H1 (cell line): ENCODE measurements at regions not wholly inside any gene's neighbourhood (a gene's known extent, or its start where the extent isn't known, plus 50 kb on each side); places are given as distances from the start of the nearest gene placed in this dataset.

Source experiments
- CTCF ChIA-PET: fragments of 300-600 bp; sonication (Branson Sonifier 250); formaldehyde crosslinking; loops from one replicate; lab custom pipeline; 2021; ENCODE audit not compliant: partially characterized antibody; lab: Charles Lee
- POLR2A ChIA-PET: fragments of 300-600 bp; sonication (Branson Sonifier 250); formaldehyde crosslinking; loops from one replicate; lab custom pipeline; 2021; ENCODE audit warnings: inconsistent platforms; ENCODE audit not compliant: partially characterized antibody; lab: Charles Lee
- DNase-seq, 2 experiments: peaks; one replicate each; pipeline versions ENCODE4 v3.0.0 to v3.0.0-alpha.2; 2010 to 2022; ENCODE audit warnings: low spot score in 2 of 2, low read depth in 1 of 2, mixed read lengths in 1 of 2
- FAIRE-seq: peaks from 2 replicates; lab custom pipeline; 2011; peaks lifted over from hg19 to GRCh38; lab: Jason Lieb, UNC
- H2AFZ ChIP-seq: 2 replicates; pipeline ENCODE4 v1.8.1; 2012; ENCODE audit warnings: low read length, inconsistent platforms
- H2AK5ac ChIP-seq: 2 replicates; pipeline ENCODE4 v1.6.1; 2013; ENCODE audit warnings: low read depth, low read length
- H2BK120ac ChIP-seq: replicated peaks from 2 replicates; pipeline ENCODE3; 2013; ENCODE audit warnings: low read depth, low read length, inconsistent platforms
- H2BK12ac ChIP-seq: 2 replicates; pipeline ENCODE4 v1.6.1; 2013; ENCODE audit warnings: low read depth, low read length
- H2BK15ac ChIP-seq: 2 replicates; pipeline ENCODE4 v1.6.1; 2013; ENCODE audit warnings: low read length
- H2BK20ac ChIP-seq: 2 replicates; pipeline ENCODE4 v1.6.1; 2013; ENCODE audit warnings: low read length
- H2BK5ac ChIP-seq: 2 replicates; pipeline ENCODE4 v1.6.1; 2013; ENCODE audit warnings: low read depth, low read length
- H3K14ac ChIP-seq: 2 replicates; pipeline ENCODE4 v1.6.1; 2013; ENCODE audit warnings: inconsistent platforms; ENCODE audit not compliant: insufficient read length
- H3K18ac ChIP-seq: 2 replicates; pipeline ENCODE4 v1.6.1; 2013; ENCODE audit warnings: low read length; ENCODE audit errors: extremely low read depth
- H3K23ac ChIP-seq: 2 replicates; pipeline ENCODE4 v1.6.1; 2013; ENCODE audit warnings: inconsistent platforms; ENCODE audit not compliant: insufficient read length
- H3K23me2 ChIP-seq: 2 replicates; pipeline ENCODE4 v1.6.1; 2013; ENCODE audit warnings: low read depth, low read length
- H3K27ac ChIP-seq: 2 replicates; pipeline ENCODE4 v1.6.1; 2011; ENCODE audit warnings: low read depth, low read length, inconsistent platforms
- H3K27me3 ChIP-seq, 4 experiments: replicated peaks in 1 of 4; 1 replicate in 1 of 4; 2 replicates in 3 of 4; pipeline versions ENCODE4 v1.6.1 to v1.8.1; 2011 to 2013; ENCODE audit warnings: low read length in 3 of 4, mild to moderate bottlenecking in 3 of 4, inconsistent platforms in 2 of 4, mixed read lengths in 2 of 4, moderate library complexity in 1 of 4; ENCODE audit not compliant: control insufficient read depth in 3 of 4, insufficient read depth in 3 of 4; ENCODE audit errors: extremely low read depth in 1 of 4
- H3K36me3 ChIP-seq, 4 experiments: 2 replicates each; pipeline versions ENCODE4 v1.6.1 to v1.8.1; 2011 to 2013; ENCODE audit warnings: mild to moderate bottlenecking in 4 of 4, low read length in 3 of 4, moderate library complexity in 2 of 4, control low read depth in 1 of 4, inconsistent platforms in 1 of 4; ENCODE audit not compliant: insufficient read depth in 4 of 4, control insufficient read depth in 2 of 4
- H3K4ac ChIP-seq: replicated peaks from 2 replicates; pipeline ENCODE3; 2013; ENCODE audit warnings: low read length, low read depth, mixed read lengths, inconsistent platforms; ENCODE audit not compliant: insufficient read length
- H3K4me1 ChIP-seq, 4 experiments: replicated peaks in 1 of 4; 1 replicate in 1 of 4; 2 replicates in 3 of 4; pipeline versions ENCODE4 v1.6.1 to v1.8.1; 2011 to 2013; ENCODE audit warnings: low read length in 3 of 4, inconsistent platforms in 2 of 4, mixed read lengths in 1 of 4; ENCODE audit not compliant: insufficient read depth in 4 of 4, control insufficient read depth in 3 of 4
- H3K4me2 ChIP-seq, 2 experiments: 2 replicates each; pipeline versions ENCODE4 v1.6.1 to v1.8.1; 2011 to 2013; ENCODE audit warnings: low read depth in 2 of 2, low read length in 2 of 2, control low read depth in 1 of 2, inconsistent platforms in 1 of 2, mild to moderate bottlenecking in 1 of 2; ENCODE audit not compliant: insufficient read depth in 1 of 2
- H3K4me3 ChIP-seq, 4 experiments: fragments of 200-600, 300-600 bp in 1 of 4; sonication (generic), shearing (Covaris generic), sonication (Bioruptor Twin) in 1 of 4; 2 replicates each; pipeline versions ENCODE4 v1.5.1 to v1.8.1; 2011 to 2016; ENCODE audit warnings: low read length in 4 of 4, low read depth in 3 of 4, control low read depth in 2 of 4, inconsistent platforms in 2 of 4, mild to moderate bottlenecking in 2 of 4, mixed read lengths in 1 of 4, moderate library complexity in 1 of 4; ENCODE audit not compliant: insufficient read depth in 2 of 4; ENCODE audit errors: extremely low read depth in 1 of 4
- H3K56ac ChIP-seq: replicated peaks from 2 replicates; pipeline ENCODE3; 2013; ENCODE audit warnings: low read depth, mild to moderate bottlenecking, mixed read lengths, low read length, inconsistent platforms; ENCODE audit not compliant: insufficient read length
- H3K79me1 ChIP-seq: 2 replicates; pipeline ENCODE4 v1.6.1; 2013; ENCODE audit warnings: low read depth, low read length, control low read depth
- H3K79me2 ChIP-seq, 2 experiments: 2 replicates each; pipeline versions ENCODE4 v1.6.1 to v1.8.1; 2012 to 2013; ENCODE audit warnings: low read length in 2 of 2, mild to moderate bottlenecking in 2 of 2, inconsistent platforms in 1 of 2; ENCODE audit not compliant: insufficient read depth in 2 of 2, control insufficient read depth in 1 of 2
- H3K9ac ChIP-seq, 4 experiments: replicated peaks in 1 of 4; 1 replicate in 1 of 4; 2 replicates in 3 of 4; pipeline versions ENCODE4 v1.6.1 to v1.8.1; 2011 to 2013; ENCODE audit warnings: low read depth in 3 of 4, low read length in 3 of 4, control low read depth in 2 of 4, mild to moderate bottlenecking in 2 of 4, moderate library complexity in 2 of 4, inconsistent platforms in 1 of 4; ENCODE audit errors: extremely low read depth in 1 of 4
- H3K9me3 ChIP-seq, 2 experiments: 2 replicates each; pipeline versions ENCODE4 v1.6.1 to v1.8.1; 2012 to 2013; ENCODE audit warnings: mild to moderate bottlenecking in 2 of 2, moderate library complexity in 2 of 2, control low read depth in 1 of 2, inconsistent platforms in 1 of 2, low read depth in 1 of 2, low read length in 1 of 2, mixed read lengths in 1 of 2; ENCODE audit not compliant: insufficient read depth in 2 of 2
- H4K20me1 ChIP-seq, 2 experiments: replicated peaks in 1 of 2; 2 replicates each; pipeline versions ENCODE3 to v1.8.1; 2011 to 2013; ENCODE audit warnings: inconsistent platforms in 2 of 2, low read length in 2 of 2, mild to moderate bottlenecking in 1 of 2; ENCODE audit not compliant: insufficient read depth in 2 of 2, control insufficient read depth in 1 of 2
- H4K5ac ChIP-seq: 2 replicates; pipeline ENCODE4 v1.6.1; 2013; ENCODE audit warnings: low read length, low read depth, mixed read lengths, inconsistent platforms; ENCODE audit not compliant: insufficient read length
- H4K8ac ChIP-seq: 2 replicates; pipeline ENCODE4 v1.8.0; 2013; ENCODE audit warnings: mild to moderate bottlenecking, moderate library complexity, low read length, inconsistent platforms; ENCODE audit not compliant: insufficient read depth; ENCODE audit errors: extremely low read depth
- H4K91ac ChIP-seq: replicated peaks from 2 replicates; pipeline ENCODE3; 2013; ENCODE audit warnings: low read length, mixed read lengths, inconsistent platforms; ENCODE audit not compliant: insufficient read length
- ATF3 ChIP-seq: IDR thresholded peaks from 2 replicates; pipeline ENCODE4 v1.6.1; 2011; ENCODE audit warnings: low read depth, mild to moderate bottlenecking, low read length; ENCODE audit not compliant: insufficient read depth
- WGBS, 2 experiments: shearing (Covaris generic) in 1 of 2; methylation state at CpG; one replicate each; pipeline versions ENCODE4 v1.1.6 to v1.1.7; 2013 to 2015; ENCODE audit warnings: low lambda C conversion rate in 2 of 2, mixed read lengths in 2 of 2, inconsistent platforms in 1 of 2, low coverage in 1 of 2, missing lambda C conversion rate in 1 of 2; ENCODE audit not compliant: insufficient replicate concordance in 2 of 2, insufficient coverage in 1 of 2, insufficient read length in 1 of 2; ENCODE audit errors: extremely low coverage in 1 of 2, missing lambda C conversion rate in 1 of 2; 5-methylcytosine and 5-hydroxymethylcytosine counted together

- Histone ChIP-seq H3K9me3 (no peaks in the 10 kb centered on the region), H4K20me1 (no peaks in the 10 kb centered on the region), H2AFZ (no peak overlapping the region), H3K18ac (no peak overlapping the region), H3K4me1 (peaks cover 0 to 8% (median under 1%) of the 10 kb centered on the region in 4 experiments; a peak in 2 of 7 replicates), H3K23ac (no peak overlapping the region), H2AK5ac (no peak overlapping the region), H3K4me2 (no peak overlapping the region), H3K9ac (no peak overlapping the region), H3K4ac (no peak overlapping the region), H2BK20ac (no peak overlapping the region), H4K5ac (no peak overlapping the region), H4K91ac (no peak overlapping the region), H3K23me2 (no peaks in the 10 kb centered on the region), H3K36me3 (no peaks in the 10 kb centered on the region), H3K4me3 (no peak overlapping the region), H2BK5ac (no peak overlapping the region), H3K27ac (no peak overlapping the region), H2BK15ac (no peak overlapping the region), H3K27me3 (no peaks in the 10 kb centered on the region), H4K8ac (no peak overlapping the region), H3K56ac (no peak overlapping the region), H2BK12ac (no peak overlapping the region), H3K79me1 (no peaks in the 10 kb centered on the region), H3K14ac (no peak overlapping the region), H3K79me2 (no peaks in the 10 kb centered on the region), H2BK120ac (no peak overlapping the region)
- ChIA-PET CTCF (interaction anchor here (0.6 to 2.8 kb wide), 4 partner anchors 9 to 254 kb away, joined by 3 to 15 read pairs (median 3); no protein-coding TSS in a partner anchor), POLR2A (no interaction called here)
- FAIRE-seq, result no peak
- DNase-seq, result no peak
- no peak for TF ChIP-seq ATF3
- 92% methylated on average over 2 of the region's 2 CpGs; no CpG with 5 or more reads in 1 of the 2 experiments for WGBS, 2 experiments
Observed at GRCh38 chr5:159782995-159783300, 133.3 kb upstream of the ADRA1B start.
